H9 (cell line): ENCODE measurements at regions not wholly inside any gene's neighbourhood (a gene's known extent, or its start where the extent isn't known, plus 50 kb on each side); places are given as distances from the start of the nearest gene placed in this dataset.

Source experiments
- DNase-seq: peaks from one replicate; pipeline ENCODE4 v3.0.0-alpha.2; 2017
- H2AFZ ChIP-seq: one replicate; pipeline ENCODE4 v1.6.1; 2013; ENCODE audit warnings: mild to moderate bottlenecking, low read length, control low read depth, moderate library complexity
- H2AK5ac ChIP-seq: 2 replicates; pipeline ENCODE4 v1.6.1; 2013; ENCODE audit warnings: low read length, control low read depth, mixed read lengths; ENCODE audit not compliant: insufficient read length
- H2BK120ac ChIP-seq: one replicate; pipeline ENCODE4 v1.6.1; 2013; ENCODE audit warnings: low read depth, mild to moderate bottlenecking, low read length, control low read depth, inconsistent platforms; ENCODE audit not compliant: poor library complexity, severe bottlenecking
- H2BK12ac ChIP-seq: 2 replicates; pipeline ENCODE4 v1.6.1; 2013; ENCODE audit warnings: low read length, control low read depth, mixed read lengths, low read depth; ENCODE audit not compliant: insufficient read length
- H2BK15ac ChIP-seq: 2 replicates; pipeline ENCODE4 v1.6.1; 2013; ENCODE audit warnings: low read depth, low read length, control low read depth
- H2BK20ac ChIP-seq: one replicate; pipeline ENCODE4 v1.6.1; 2013; ENCODE audit warnings: low read depth, mild to moderate bottlenecking, low read length, control low read depth, inconsistent platforms; ENCODE audit not compliant: poor library complexity, severe bottlenecking
- H2BK5ac ChIP-seq: 2 replicates; pipeline ENCODE4 v1.6.1; 2013; ENCODE audit warnings: low read length, control low read depth, mixed read lengths; ENCODE audit not compliant: insufficient read length
- H3K14ac ChIP-seq: 2 replicates; pipeline ENCODE4 v1.6.1; 2013; ENCODE audit warnings: low read length, control low read depth; ENCODE audit not compliant: insufficient read depth
- H3K18ac ChIP-seq: 2 replicates; pipeline ENCODE4 v1.6.1; 2013; ENCODE audit warnings: low read depth, mild to moderate bottlenecking, mixed read lengths, low read length, control low read depth; ENCODE audit not compliant: insufficient read length
- H3K23ac ChIP-seq: 2 replicates; pipeline ENCODE4 v1.6.1; 2013; ENCODE audit warnings: low read length, control low read depth, mixed read lengths, low read depth; ENCODE audit not compliant: insufficient read length
- H3K23me2 ChIP-seq: 2 replicates; pipeline ENCODE4 v1.6.1; 2013; ENCODE audit warnings: low read depth, mild to moderate bottlenecking, mixed read lengths, low read length, control low read depth; ENCODE audit not compliant: insufficient read length, poor library complexity, severe bottlenecking
- H3K27ac ChIP-seq: 2 replicates; pipeline ENCODE4 v1.5.1; 2013; ENCODE audit warnings: low read length, control low read depth, mixed read lengths, low read depth; ENCODE audit not compliant: insufficient read length
- H3K27me3 ChIP-seq: 2 replicates; pipeline ENCODE4 v1.6.1; 2013; ENCODE audit warnings: low read length, control low read depth, inconsistent platforms; ENCODE audit not compliant: insufficient read depth
- H3K4ac ChIP-seq: 2 replicates; pipeline ENCODE4 v1.6.1; 2013; ENCODE audit warnings: low read depth, mild to moderate bottlenecking, control low read depth, inconsistent platforms, low read length, moderate library complexity
- H3K4me1 ChIP-seq: 2 replicates; pipeline ENCODE4 v1.6.1; 2013; ENCODE audit warnings: low read length, control low read depth, inconsistent platforms; ENCODE audit not compliant: insufficient read depth
- H3K4me2 ChIP-seq: 2 replicates; pipeline ENCODE4 v1.6.1; 2013; ENCODE audit warnings: low read length, control low read depth, mixed read lengths; ENCODE audit not compliant: insufficient read length, insufficient read depth
- H3K56ac ChIP-seq: 2 replicates; pipeline ENCODE4 v1.6.1; 2013; ENCODE audit warnings: low read depth, mild to moderate bottlenecking, mixed read lengths, low read length, control low read depth; ENCODE audit not compliant: insufficient read length
- H3K79me1 ChIP-seq: 2 replicates; pipeline ENCODE4 v1.6.1; 2013; ENCODE audit warnings: low read depth, mild to moderate bottlenecking, moderate library complexity, low read length, control low read depth, inconsistent platforms; ENCODE audit not compliant: insufficient read depth, poor library complexity, severe bottlenecking
- H3K79me2 ChIP-seq: 2 replicates; pipeline ENCODE4 v1.6.1; 2013; ENCODE audit warnings: low read length, control low read depth, inconsistent platforms; ENCODE audit not compliant: insufficient read depth
- H3K9ac ChIP-seq: 2 replicates; pipeline ENCODE4 v1.6.1; 2013; ENCODE audit warnings: low read length, control low read depth, mixed read lengths; ENCODE audit not compliant: insufficient read length; ENCODE audit errors: extremely low read depth
- H3K9me3 ChIP-seq: one replicate; pipeline ENCODE4 v1.6.1; 2013; ENCODE audit warnings: low read depth, low read length, inconsistent platforms; ENCODE audit not compliant: control insufficient read depth
- H3T11ph ChIP-seq: one replicate; pipeline ENCODE4 v1.6.1; 2013; ENCODE audit warnings: mild to moderate bottlenecking, low read length, control low read depth, inconsistent platforms
- H4K20me1 ChIP-seq: one replicate; pipeline ENCODE4 v1.6.1; 2013; ENCODE audit not compliant: control insufficient read depth, insufficient read length, insufficient read depth
- H4K5ac ChIP-seq: 2 replicates; pipeline ENCODE4 v1.6.1; 2013; ENCODE audit warnings: low read depth, mild to moderate bottlenecking, mixed read lengths, low read length, control low read depth; ENCODE audit not compliant: insufficient read length
- H4K8ac ChIP-seq: replicated peaks from 2 replicates; pipeline ENCODE4 v1.6.1; 2013; ENCODE audit warnings: low read length, control low read depth, mixed read lengths, low read depth; ENCODE audit not compliant: insufficient read length
- H4K91ac ChIP-seq: 2 replicates; pipeline ENCODE4 v1.6.1; 2013; ENCODE audit warnings: low read depth, mild to moderate bottlenecking, moderate library complexity, mixed read lengths, low read length, control low read depth; ENCODE audit not compliant: insufficient read length
- H3K27ac Mint-ChIP-seq, 3 experiments: 2 replicates in 2 of 3; 3 replicates in 1 of 3; pipeline ENCODE4 v1.8.0; 2020 to 2021; ENCODE audit warnings: mixed read lengths in 3 of 3, mild to moderate bottlenecking in 1 of 3, moderate library complexity in 1 of 3
- H3K27me3 Mint-ChIP-seq: 2 replicates; pipeline ENCODE4 v1.8.0; 2021; ENCODE audit warnings: low read depth, mild to moderate bottlenecking, moderate library complexity, mixed read lengths
- H3K36me3 Mint-ChIP-seq, 3 experiments: 2 replicates in 2 of 3; 3 replicates in 1 of 3; pipeline ENCODE4 v1.8.0; 2020 to 2021; ENCODE audit warnings: low read depth in 3 of 3, mixed read lengths in 3 of 3; ENCODE audit not compliant: insufficient read depth in 1 of 3
- H3K4me1 Mint-ChIP-seq, 2 experiments: 2 replicates each; pipeline ENCODE4 v1.8.0; 2020; ENCODE audit warnings: mixed read lengths in 2 of 2
- H3K4me3 Mint-ChIP-seq, 2 experiments: 2 replicates in 1 of 2; 3 replicates in 1 of 2; pipeline ENCODE4 v1.8.0; 2020 to 2021; ENCODE audit warnings: mild to moderate bottlenecking in 2 of 2, mixed read lengths in 2 of 2, moderate library complexity in 1 of 2
- H3K9me3 Mint-ChIP-seq, 2 experiments: 2 replicates in 1 of 2; 3 replicates in 1 of 2; pipeline ENCODE4 v1.8.0; 2020; ENCODE audit warnings: mild to moderate bottlenecking in 2 of 2, mixed read lengths in 2 of 2, moderate library complexity in 1 of 2
- WGBS: extraction: QIAGEN DNeasy Blood & Tissue Kit; methylation state at CpG from one replicate; pipeline ENCODE4 v1.1.7; 2013; ENCODE audit warnings: missing lambda C conversion rate, low lambda C conversion rate, mixed read lengths; ENCODE audit not compliant: insufficient read length; ENCODE audit errors: extremely low coverage; 5-methylcytosine and 5-hydroxymethylcytosine counted together
- TF ChIP-seq, protein P1 (sequence below): fragments of 200-600 bp; sonication (generic); conservative IDR thresholded peaks from 3 replicates; pipeline ENCODE4 v1.8.0; 2021; ENCODE audit warnings: antibody characterized with exemption, mild to moderate bottlenecking

DNA sequence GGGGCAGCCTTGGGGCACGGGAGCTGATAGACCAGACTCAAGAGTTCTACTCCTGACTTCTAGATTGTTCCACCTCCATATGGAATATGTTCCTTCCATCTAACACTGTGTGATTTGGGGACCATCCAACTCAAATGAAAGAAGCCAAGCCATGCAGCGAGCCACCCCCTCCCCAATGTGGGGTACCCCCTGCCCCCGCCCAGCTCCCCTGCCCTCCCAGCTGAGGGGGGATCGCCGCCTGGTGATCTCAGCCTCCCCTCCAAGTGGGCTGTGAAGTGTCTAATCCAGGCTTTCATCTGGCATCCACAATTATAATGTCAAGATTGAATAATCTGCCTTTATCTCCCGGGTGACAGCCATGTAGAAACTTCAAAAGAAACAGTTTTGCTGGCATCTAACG, 246.1 kb downstream of the RPS24 start:
- WGBS, result no CpG with 5 or more reads among the region's 7 CpGs
- DNase-seq, result no peak
- H2BK120ac ChIP-seq, result no peak overlapping the region
- H2BK15ac ChIP-seq, result no peak overlapping the region
- H3K23ac ChIP-seq, result no peak overlapping the region
- H3K4me3 Mint-ChIP-seq, result no peak overlapping the region
- H4K5ac ChIP-seq, result no peak overlapping the region
- no peak overlapping the region for H3K14ac ChIP-seq
- no peaks in the 10 kb centered on the region for H3K79me2 ChIP-seq
- no peaks in the 10 kb centered on the region for H4K20me1 ChIP-seq
- no peak overlapping the region for H4K91ac ChIP-seq
- no peak overlapping the region for H2BK20ac ChIP-seq
- TF ChIP-seq, protein P1, sequence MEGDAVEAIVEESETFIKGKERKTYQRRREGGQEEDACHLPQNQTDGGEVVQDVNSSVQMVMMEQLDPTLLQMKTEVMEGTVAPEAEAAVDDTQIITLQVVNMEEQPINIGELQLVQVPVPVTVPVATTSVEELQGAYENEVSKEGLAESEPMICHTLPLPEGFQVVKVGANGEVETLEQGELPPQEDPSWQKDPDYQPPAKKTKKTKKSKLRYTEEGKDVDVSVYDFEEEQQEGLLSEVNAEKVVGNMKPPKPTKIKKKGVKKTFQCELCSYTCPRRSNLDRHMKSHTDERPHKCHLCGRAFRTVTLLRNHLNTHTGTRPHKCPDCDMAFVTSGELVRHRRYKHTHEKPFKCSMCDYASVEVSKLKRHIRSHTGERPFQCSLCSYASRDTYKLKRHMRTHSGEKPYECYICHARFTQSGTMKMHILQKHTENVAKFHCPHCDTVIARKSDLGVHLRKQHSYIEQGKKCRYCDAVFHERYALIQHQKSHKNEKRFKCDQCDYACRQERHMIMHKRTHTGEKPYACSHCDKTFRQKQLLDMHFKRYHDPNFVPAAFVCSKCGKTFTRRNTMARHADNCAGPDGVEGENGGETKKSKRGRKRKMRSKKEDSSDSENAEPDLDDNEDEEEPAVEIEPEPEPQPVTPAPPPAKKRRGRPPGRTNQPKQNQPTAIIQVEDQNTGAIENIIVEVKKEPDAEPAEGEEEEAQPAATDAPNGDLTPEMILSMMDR, result no peak
- H3K9ac ChIP-seq, result no peak overlapping the region
- H3K23me2 ChIP-seq, result no peaks in the 10 kb centered on the region
- H2AK5ac ChIP-seq, result no peak overlapping the region
- H3K9me3 Mint-ChIP-seq, result no peaks in the 10 kb centered on the region
- H3K79me1 ChIP-seq, result no peaks in the 10 kb centered on the region
- H3K36me3 Mint-ChIP-seq, result no peaks in the 10 kb centered on the region
- H2BK12ac ChIP-seq, result no peak overlapping the region
- no peaks in the 10 kb centered on the region for H3K27me3 ChIP-seq
- H3K27ac ChIP-seq, result no peak overlapping the region
- no peak overlapping the region for H3K27ac Mint-ChIP-seq
- H2BK5ac ChIP-seq, result no peak overlapping the region
- H3K56ac ChIP-seq, result no peak overlapping the region
- no peaks in the 10 kb centered on the region; the same call in 1 of the 2 replicates for H3K27me3 Mint-ChIP-seq
- H3K4me1 ChIP-seq, result peaks cover 4% of the 10 kb centered on the region; the same call in 1 of the 2 replicates
- no peak overlapping the region for H3K4ac ChIP-seq
- H3T11ph ChIP-seq, result no peak overlapping the region
- H3K4me2 ChIP-seq, result no peak overlapping the region
- H3K18ac ChIP-seq, result no peak overlapping the region
- no peak overlapping the region for H2AFZ ChIP-seq
- H4K8ac ChIP-seq, result no peak overlapping the region
- H3K9me3 ChIP-seq, result no peaks in the 10 kb centered on the region
- peaks cover 31 to 50% of the 10 kb centered on the region in 2 experiments for H3K4me1 Mint-ChIP-seq
